ENCODE measurements at regions not wholly inside any gene's neighbourhood (a gene's known extent, or its start where the extent isn't known, plus 50 kb on each side); places are given as distances from the start of the nearest gene placed in this dataset.

DNA sequence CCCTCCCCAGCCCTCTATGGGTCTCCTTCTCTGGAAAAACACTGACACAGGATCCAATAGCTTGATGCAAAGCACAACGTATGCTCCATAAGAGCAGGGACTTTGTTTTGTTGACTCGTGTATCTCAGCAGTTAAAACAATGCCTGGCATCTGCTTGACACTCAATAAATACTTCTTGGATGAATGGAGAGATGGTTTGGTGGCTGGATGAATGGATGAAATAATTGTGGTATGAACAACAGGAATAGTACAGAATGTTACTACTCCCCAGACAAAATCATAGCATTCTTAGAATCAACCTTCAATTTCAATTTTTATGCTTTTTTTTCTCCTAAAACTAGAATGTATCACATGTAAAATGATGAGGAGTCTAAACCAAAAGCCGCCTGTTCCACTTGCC lies 57.4 kb downstream of the KCNE4 start:
- no peak for DNase-seq (ENCODE audit: low spot score)
- Histone ChIP-seq H3K9ac (ENCODE audit: low read depth in 1 of 2, low read length in 2 of 2) (no peak overlapping the region), H3K4me3 (ENCODE audit: low read depth in 1 of 3, low read length in 3 of 3) (no peak overlapping the region), H3K9me3 (ENCODE audit: control insufficient read depth in 4 of 4, low read length in 3 of 4) (no peaks in the 10 kb centered on the region), H3K36me3 (ENCODE audit: control insufficient read depth in 4 of 4, insufficient read depth in 3 of 4, low read depth in 1 of 4, low read length in 3 of 4) (no peaks in the 10 kb centered on the region), H3K27ac (ENCODE audit: low read depth in 1 of 2, low read length in 2 of 2) (no peak overlapping the region), H3K27me3 (ENCODE audit: control insufficient read depth in 4 of 4, insufficient read depth in 4 of 4, low read length in 3 of 4) (peaks cover 0 to 2% (median 0%) of the 10 kb centered on the region in 4 donors), H3K4me1 (ENCODE audit: control insufficient read depth in 4 of 4, insufficient read depth in 4 of 4, low read length in 3 of 4) (no peaks in the 10 kb centered on the region)
- TF ChIP-seq YY1 (IDR thresholded peaks at IDR 0.05) (no peak), ZBTB33 (IDR thresholded peaks at IDR 0.05) (no peak), SP1 (IDR thresholded peaks at IDR 0.05) (no peak)
- WGBS: 58% methylated on average over 3 of the region's 3 CpGs

DNA sequence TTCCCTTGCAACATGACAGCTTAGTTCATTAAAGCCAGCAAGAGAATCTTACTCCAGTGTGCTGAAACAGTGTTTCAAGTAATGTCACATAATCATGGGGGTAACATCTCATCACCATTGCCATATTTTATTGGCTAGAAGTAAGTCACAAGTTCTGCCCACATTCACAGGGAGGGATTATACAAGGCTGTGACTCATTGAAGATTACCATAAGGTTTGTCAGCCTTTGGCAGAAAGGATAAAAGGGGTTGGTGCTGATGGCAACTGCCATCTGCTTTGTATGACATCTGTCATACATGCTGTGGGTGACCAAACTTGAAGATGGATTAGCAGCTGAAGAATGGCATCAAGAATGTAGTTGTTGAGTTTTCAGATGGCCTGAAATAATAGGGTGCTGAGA lies 61.2 kb downstream of the KCNE4 start:
- DNase-seq (ENCODE audit: low spot score): no peak
- H3K4me1 ChIP-seq (ENCODE audit: control insufficient read depth in 4 of 4, insufficient read depth in 4 of 4, low read length in 3 of 4): no peaks in the 10 kb centered on the region
- no peaks in the 10 kb centered on the region for H3K9me3 ChIP-seq (ENCODE audit: control insufficient read depth in 4 of 4, low read length in 3 of 4)
- H3K9ac ChIP-seq (ENCODE audit: low read depth in 1 of 2, low read length in 2 of 2): no peak overlapping the region
- H3K27ac ChIP-seq (ENCODE audit: low read depth in 1 of 2, low read length in 2 of 2): no peak overlapping the region
- no peak overlapping the region for H3K4me3 ChIP-seq (ENCODE audit: low read depth in 1 of 3, low read length in 3 of 3)
- H3K27me3 ChIP-seq (ENCODE audit: control insufficient read depth in 4 of 4, insufficient read depth in 4 of 4, low read length in 3 of 4): peaks cover 0 to 2% (median 0%) of the 10 kb centered on the region in 4 donors
- TF ChIP-seq RXRA (IDR thresholded peaks at IDR 0.05) (no peak), NR2F2 (IDR thresholded peaks at IDR 0.05) (no peak), FOXA2 (IDR thresholded peaks at IDR 0.05) (no peak), YY1 (IDR thresholded peaks at IDR 0.05) (no peak), FOXA1 (IDR thresholded peaks at IDR 0.05) (no peak), SP1 (IDR thresholded peaks at IDR 0.05) (no peak), RAD21 (IDR thresholded peaks at IDR 0.05) (no peak), JUND (IDR thresholded peaks at IDR 0.05) (no peak), MAX (IDR thresholded peaks at IDR 0.05) (no peak), ATF3 (IDR thresholded peaks at IDR 0.05) (no peak), HNF4A (conservative IDR thresholded peaks at IDR 0.05) (no peak), TAF1 (conservative IDR thresholded peaks at IDR 0.05) (no peak), GABPA (IDR thresholded peaks at IDR 0.05 in 1 of 2, conservative IDR thresholded peaks at IDR 0.05 in 1 of 2) (no peak)
- no peaks in the 10 kb centered on the region for H3K36me3 ChIP-seq (ENCODE audit: control insufficient read depth in 4 of 4, insufficient read depth in 3 of 4, low read depth in 1 of 4, low read length in 3 of 4)

- no peaks in the 10 kb centered on the region for H3K9me3 ChIP-seq (ENCODE audit: control insufficient read depth in 4 of 4, low read length in 3 of 4)
- whole genome bisulfite sequencing: 75% methylated on average over 3 of the region's 3 CpGs
- no peak overlapping the region for H3K4me3 ChIP-seq (ENCODE audit: low read depth in 1 of 3, low read length in 3 of 3)
- peaks cover 0 to 2% (median 0%) of the 10 kb centered on the region in 4 donors for H3K27me3 ChIP-seq (ENCODE audit: control insufficient read depth in 4 of 4, insufficient read depth in 4 of 4, low read length in 3 of 4)
- TF ChIP-seq ZBTB33 (IDR thresholded peaks at IDR 0.05) (no peak), NR2F2 (IDR thresholded peaks at IDR 0.05) (no peak), SP1 (IDR thresholded peaks at IDR 0.05) (no peak), GABPA (IDR thresholded peaks at IDR 0.05 in 1 of 2, conservative IDR thresholded peaks at IDR 0.05 in 1 of 2) (no peak), ATF3 (IDR thresholded peaks at IDR 0.05) (no peak), YY1 (IDR thresholded peaks at IDR 0.05) (no peak), FOXA2 (IDR thresholded peaks at IDR 0.05) (no peak)
- H3K36me3 ChIP-seq (ENCODE audit: control insufficient read depth in 4 of 4, insufficient read depth in 3 of 4, low read depth in 1 of 4, low read length in 3 of 4): no peaks in the 10 kb centered on the region
- no peak overlapping the region for H3K9ac ChIP-seq (ENCODE audit: low read depth in 1 of 2, low read length in 2 of 2)
- DNase-seq (ENCODE audit: low spot score): no peak
- H3K27ac ChIP-seq (ENCODE audit: low read depth in 1 of 2, low read length in 2 of 2): no peak overlapping the region
- H3K4me1 ChIP-seq (ENCODE audit: control insufficient read depth in 4 of 4, insufficient read depth in 4 of 4, low read length in 3 of 4): no peaks in the 10 kb centered on the region
These were observed 62.2 kb downstream of the KCNE4 start for GRCh38 chr2:223114170-223114569.

All from liver (tissue), 7 donors.